GM12891 (cell line): ENCODE measurements at regions not wholly inside any gene's neighbourhood (a gene's known extent, or its start where the extent isn't known, plus 50 kb on each side); places are given as distances from the start of the nearest gene placed in this dataset.

Experiments
- POLR2A ChIP-seq: IDR thresholded peaks from 2 replicates; pipeline ENCODE4 v1.6.1; 2011; ENCODE audit warnings: low read depth, low read length, control low read depth
- POLR2AphosphoS5 ChIP-seq: IDR thresholded peaks from 2 replicates; pipeline ENCODE4 v1.6.1; 2011; ENCODE audit warnings: low read depth, low read length, control low read depth

- TF ChIP-seq POLR2A (no peak), POLR2AphosphoS5 (no peak)
Measured at GRCh38 chr12:13724136-13724535, 257.3 kb downstream of the GRIN2B start.
